Jurkat, Clone E6-1 (cell line): ENCODE measurements at regions not wholly inside any gene's neighbourhood (a gene's known extent, or its start where the extent isn't known, plus 50 kb on each side); places are given as distances from the start of the nearest gene placed in this dataset.
A peak's percentile ranks its signal among the peaks of the same experiment; 100 is the strongest.
"Not testable (repeated sequence)": the region's sequence is repeated elsewhere in the genome, so short reads cannot be mapped to it uniquely, and the experiment has no call there.

ENCODE experiments used
- DNase-seq: peaks from one replicate; pipeline ENCODE4 v3.0.0-alpha.2; 2011; ENCODE audit warnings: low read depth, low spot score
- H3K4me3 ChIP-seq: 2 replicates; pipeline ENCODE4 v1.5.1; 2011; ENCODE audit warnings: mild to moderate bottlenecking, low read length, control low read depth, moderate library complexity

DNA sequence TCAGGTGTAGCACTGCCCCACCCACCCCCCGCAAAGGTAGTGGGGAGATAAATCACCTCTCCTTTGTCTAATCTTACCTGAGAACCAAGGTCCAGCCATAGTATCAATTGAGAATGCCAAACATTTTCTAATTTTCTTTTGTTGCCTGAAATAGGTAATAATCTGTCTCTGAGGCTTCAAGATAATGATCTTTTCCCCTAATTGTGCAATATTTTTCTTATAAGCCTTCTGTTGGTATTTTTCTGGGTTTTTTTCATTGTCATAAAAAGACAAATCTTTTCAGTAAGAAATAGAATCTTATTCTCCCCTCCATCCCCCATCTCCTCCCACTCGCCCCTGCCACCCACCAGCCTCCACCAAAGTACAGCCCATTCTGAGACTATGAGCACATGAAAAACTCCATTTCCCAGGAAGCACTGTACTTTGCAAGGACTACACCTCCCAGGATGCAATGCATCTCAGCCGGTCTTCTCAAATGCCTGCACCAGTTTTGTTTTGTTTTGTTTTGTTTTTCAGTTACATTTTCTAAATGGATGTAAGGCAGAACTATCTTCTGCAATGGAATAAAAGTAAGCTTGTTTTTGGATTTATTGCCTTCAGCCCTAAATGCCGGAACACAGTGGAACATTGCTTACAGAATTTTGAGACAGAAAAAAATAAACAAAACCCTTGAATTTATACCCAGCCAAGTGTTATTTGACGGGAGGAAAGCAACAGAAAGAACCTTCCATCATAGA lies 268.0 kb downstream of the TFAP2A start:
- H3K4me3 ChIP-seq: no peak overlapping the region
- peak; percentile 23 for DNase-seq

DNA sequence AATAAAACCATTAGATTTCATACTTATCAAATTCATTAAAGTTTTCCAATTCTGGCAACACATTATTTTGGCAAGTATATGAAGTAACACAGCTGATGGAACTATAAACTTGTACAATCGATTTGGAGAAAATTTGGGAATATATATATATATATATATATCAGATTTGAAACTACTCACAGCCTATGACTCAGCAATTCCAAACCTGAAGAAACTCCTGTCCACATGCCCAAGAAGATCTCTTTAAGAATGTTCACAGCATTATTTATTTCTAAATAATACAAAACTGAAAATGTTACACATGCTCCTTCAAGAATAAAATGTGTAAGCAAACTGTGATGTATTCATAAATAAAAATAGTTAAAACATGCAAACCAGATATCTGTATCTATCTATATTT lies 270.1 kb downstream of the TFAP2A start:
- H3K4me3 ChIP-seq: no peak overlapping the region
- DNase-seq: no peak

- DNase-seq: no peak
- no peak overlapping the region for H3K4me3 ChIP-seq
Measured at GRCh38 chr6:10141746-10142443, 273.0 kb downstream of the TFAP2A start.

- no peak overlapping the region for H3K4me3 ChIP-seq
- DNase-seq: no peak
Measured at GRCh38 chr6:10140824-10141223, 274.1 kb downstream of the TFAP2A start.

GRCh38 chr6:10140136-10140535 lies 274.7 kb downstream of the TFAP2A start:
- no peak for DNase-seq
- H3K4me3 ChIP-seq: no peak overlapping the region

DNA sequence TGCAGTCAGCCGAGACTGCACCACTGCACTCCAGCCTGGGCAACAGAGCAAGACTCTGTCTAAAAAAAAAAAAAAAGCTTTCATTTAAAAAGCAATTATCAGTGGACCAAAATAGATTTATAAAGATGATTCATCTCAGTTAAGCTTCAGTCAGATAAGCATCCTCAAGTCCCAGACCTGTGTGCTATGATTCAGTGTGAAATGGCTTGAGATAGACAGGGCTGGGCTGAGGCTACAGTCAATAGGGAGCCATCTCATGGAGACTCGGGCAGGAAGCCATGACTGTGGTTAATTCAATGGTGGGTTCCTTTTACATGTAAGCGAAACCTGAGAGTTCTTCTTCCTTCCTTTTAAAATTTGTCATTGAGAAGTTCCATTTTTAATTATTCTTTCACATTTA lies 276.0 kb downstream of the TFAP2A start:
- H3K4me3 ChIP-seq: no peak overlapping the region
- DNase-seq: peak; percentile 0

DNA sequence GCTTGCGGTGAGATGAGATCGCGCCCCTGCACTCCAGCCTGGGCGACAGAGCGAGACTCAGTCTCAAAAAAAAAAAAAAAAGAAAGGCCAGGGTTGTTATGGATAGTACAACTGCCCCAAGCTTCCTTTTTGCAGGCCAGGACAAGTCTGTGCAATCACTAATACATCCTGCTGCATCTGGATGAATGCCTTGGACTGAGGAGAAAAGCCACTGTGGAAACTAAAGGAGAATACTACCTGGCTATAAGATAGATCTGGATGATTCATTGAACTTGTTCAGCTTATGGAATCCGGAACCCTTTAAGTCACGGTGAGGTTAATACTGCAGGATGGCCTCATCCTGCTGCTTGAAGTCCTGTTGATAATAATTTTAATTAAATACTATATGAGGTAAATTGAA lies 278.2 kb downstream of the TFAP2A start:
- H3K4me3 ChIP-seq: no peak overlapping the region
- DNase-seq: no peak

DNA sequence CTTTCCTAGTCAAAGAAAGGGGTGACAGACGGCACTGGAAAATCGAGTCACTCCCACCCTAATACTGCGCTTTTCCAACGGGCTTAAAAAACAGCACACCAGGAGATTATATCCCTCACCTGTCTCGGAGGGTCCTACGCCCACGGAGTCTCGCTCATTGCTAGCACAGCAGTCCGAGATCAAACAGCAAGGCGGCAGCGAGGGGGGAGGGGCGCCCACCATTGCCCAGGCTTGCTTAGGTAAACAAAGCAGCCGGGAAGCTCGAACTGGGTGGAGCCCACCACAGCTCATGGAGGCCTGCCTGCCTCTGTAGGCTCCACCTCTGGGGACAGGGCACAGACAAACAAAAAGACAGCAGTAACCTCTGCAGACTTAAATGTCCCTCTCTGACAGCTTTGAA lies 280.7 kb downstream of the TFAP2A start:
- not testable (repeated sequence) for H3K4me3 ChIP-seq, DNase-seq

GRCh38 chr6:10128721-10129120 lies 286.2 kb downstream of the TFAP2A start:
- H3K4me3 ChIP-seq: no peak overlapping the region
- DNase-seq: no peak

- DNase-seq: no peak
Measured at GRCh38 chr6:10122164-10122563, 292.7 kb downstream of the TFAP2A start.

DNA sequence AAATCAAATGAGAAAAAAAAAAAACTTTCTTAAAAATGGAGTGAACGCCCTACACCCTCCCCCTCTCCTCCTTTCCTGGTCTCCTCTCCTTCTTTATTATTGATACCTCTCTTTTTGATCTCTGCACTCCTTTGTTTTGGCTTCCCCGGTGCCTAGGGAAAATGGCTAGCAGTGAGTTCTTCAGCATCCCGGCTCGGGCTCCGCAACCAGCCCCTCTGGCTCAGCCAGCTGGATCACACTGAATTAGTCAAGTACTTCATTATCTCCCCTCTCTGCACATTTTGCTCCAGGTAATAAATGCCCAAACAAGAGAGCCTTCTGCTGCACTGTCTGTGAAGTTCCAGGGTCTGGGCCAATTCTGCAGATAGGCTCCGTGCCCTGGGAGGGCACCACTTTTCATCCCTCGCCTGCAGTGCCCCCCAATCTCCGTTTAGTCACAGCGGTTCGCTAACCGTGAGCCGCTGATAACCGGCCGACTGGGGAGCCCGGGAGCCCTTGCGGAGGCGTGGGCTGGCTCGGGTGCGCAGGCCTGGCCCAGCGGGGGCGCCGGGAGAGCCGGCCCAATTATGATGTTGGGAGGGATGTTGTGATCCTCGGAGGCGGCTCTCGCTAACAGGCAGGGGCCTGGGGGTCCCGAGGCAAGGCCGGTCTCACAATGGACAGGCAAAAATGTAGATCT lies 301.9 kb downstream of the TFAP2A start:
- H3K4me3 ChIP-seq: no peak overlapping the region
- DNase-seq: no peak

More at GRCh38 chr6:10122164-10122563, 292.7 kb downstream of the TFAP2A start:
- no peak overlapping the region for H3K4me3 ChIP-seq

DNA sequence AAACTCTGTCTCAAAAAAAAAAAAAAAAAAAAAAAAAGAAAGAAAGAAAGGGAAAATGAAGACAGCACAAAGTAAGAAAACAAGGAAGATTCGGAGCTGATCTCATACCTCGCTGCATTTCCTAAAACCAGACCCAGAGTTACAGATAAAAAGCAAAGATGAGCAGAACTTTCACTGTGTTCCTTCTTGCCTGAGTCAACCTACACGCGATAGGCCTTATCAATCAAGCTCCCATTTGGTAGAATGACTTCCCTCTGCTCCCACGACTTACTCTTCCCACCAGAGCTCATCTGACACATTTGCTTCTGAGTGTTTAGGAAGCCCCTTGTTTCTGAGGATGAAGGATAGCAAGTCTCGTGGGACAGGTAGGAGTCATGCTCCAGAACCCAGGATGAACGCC lies 302.9 kb downstream of the TFAP2A start:
- H3K4me3 ChIP-seq: no peak overlapping the region

GRCh38 chr6:10101551-10102252 lies 313.2 kb downstream of the TFAP2A start:
- DNase-seq: no peak
- no peak overlapping the region for H3K4me3 ChIP-seq

More for the DNA sequence above, 302.9 kb downstream of the TFAP2A start:
- DNase-seq: no peak

DNA sequence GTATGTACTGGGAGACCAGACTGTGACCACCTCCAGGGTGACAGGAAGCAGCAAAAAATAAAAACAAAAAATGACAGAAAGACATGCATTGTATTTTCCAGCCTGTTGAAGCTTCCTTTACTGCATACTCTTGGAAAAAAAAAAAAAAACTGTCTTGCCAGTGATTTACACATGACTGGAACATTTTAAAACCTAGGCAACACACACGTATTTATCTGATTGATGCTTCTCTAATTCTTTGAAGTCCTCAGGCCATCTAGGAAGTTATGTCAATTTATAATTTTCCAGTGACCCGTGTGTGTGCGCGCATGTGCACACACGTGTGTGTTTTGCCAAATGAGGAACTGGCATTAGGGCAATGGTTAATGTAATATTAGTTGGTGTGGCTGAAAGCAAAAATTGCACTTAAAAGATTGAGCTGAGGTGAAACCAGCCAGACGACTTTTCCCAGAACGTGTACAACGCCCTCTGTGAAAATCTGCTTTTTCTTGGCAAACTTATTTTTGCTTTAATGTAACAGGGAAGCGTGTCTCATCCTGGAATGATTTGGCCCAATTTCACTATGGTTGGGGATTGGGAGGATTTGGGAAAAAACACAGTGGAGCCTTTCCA lies 315.2 kb downstream of the TFAP2A start:
- no peak for DNase-seq
- no peak overlapping the region for H3K4me3 ChIP-seq

- DNase-seq: no peak
- no peak overlapping the region for H3K4me3 ChIP-seq
Measured at GRCh38 chr6:10098756-10099528, 315.9 kb downstream of the TFAP2A start.

DNA sequence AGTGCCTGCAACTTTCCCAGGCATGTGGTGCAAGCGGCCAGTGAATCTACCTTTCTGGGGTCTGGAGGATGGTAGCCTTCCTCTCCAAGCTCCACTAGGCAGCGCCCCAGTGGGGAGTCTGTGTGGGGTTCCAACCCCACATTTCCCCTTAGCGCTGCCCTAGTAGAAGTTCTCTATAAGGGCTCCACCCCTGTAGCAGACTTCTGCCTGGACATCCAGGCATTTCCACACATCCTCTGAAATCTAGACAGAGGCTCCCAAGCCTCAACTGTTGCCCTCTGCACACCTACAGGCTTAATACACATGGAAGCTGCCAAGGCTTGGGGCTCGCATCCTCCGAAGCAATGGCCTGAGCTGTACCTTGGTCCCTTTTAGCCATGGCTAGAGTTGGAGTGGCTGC lies 321.6 kb downstream of the TFAP2A start:
- no peak overlapping the region for H3K4me3 ChIP-seq
- DNase-seq: no peak

- no peak overlapping the region for H3K4me3 ChIP-seq
- no peak for DNase-seq
Measured at GRCh38 chr6:10084111-10084986, 330.5 kb downstream of the TFAP2A start.

GRCh38 chr6:10082385-10082784 lies 332.5 kb downstream of the TFAP2A start:
- DNase-seq: no peak
- H3K4me3 ChIP-seq: no peak overlapping the region
